MM.1S (cell line): ENCODE measurements at regions not wholly inside any gene's neighbourhood (a gene's known extent, or its start where the extent isn't known, plus 50 kb on each side); places are given as distances from the start of the nearest gene placed in this dataset.
"Not testable (repeated sequence)": the region's sequence is repeated elsewhere in the genome, so short reads cannot be mapped to it uniquely, and the experiment has no call there.

ENCODE experiments used
- DNase-seq: peaks from one replicate; pipeline ENCODE4 v3.0.0-alpha.2; 2015
- H2AFZ ChIP-seq: fragments of 300-600 bp; sonication (generic); 2 replicates; pipeline ENCODE4 v1.6.0; 2016; ENCODE audit warnings: antibody characterized with exemption, low read length
- H3F3A ChIP-seq: fragments of 300-600 bp; sonication (generic); 2 replicates; pipeline ENCODE4 v1.6.1; 2016; ENCODE audit warnings: mild to moderate bottlenecking, antibody characterized with exemption, low read length, moderate library complexity, mixed read lengths; ENCODE audit not compliant: insufficient read depth
- H3K27ac ChIP-seq: fragments of 300-600 bp; sonication (generic); 2 replicates; pipeline ENCODE4 v1.5.1; 2016; ENCODE audit warnings: mild to moderate bottlenecking, low read length
- H3K27me3 ChIP-seq: fragments of 300-600 bp; sonication (generic); replicated peaks from 2 replicates; pipeline ENCODE4 v1.6.0; 2016; ENCODE audit warnings: low read length; ENCODE audit not compliant: insufficient read depth
- H3K36me3 ChIP-seq: fragments of 300-600 bp; sonication (generic); replicated peaks from 2 replicates; pipeline ENCODE4 v1.6.1; 2016; ENCODE audit warnings: mild to moderate bottlenecking, low read length, mixed read lengths; ENCODE audit not compliant: insufficient read depth
- H3K4me1 ChIP-seq: fragments of 300-600 bp; sonication (generic); 2 replicates; pipeline ENCODE4 v1.6.1; 2016; ENCODE audit warnings: low read length, mixed read lengths
- H3K4me2 ChIP-seq: fragments of 300-600 bp; sonication (generic); 2 replicates; pipeline ENCODE4 v1.6.0; 2016; ENCODE audit warnings: low read depth, low read length
- H3K4me3 ChIP-seq: fragments of 300-600 bp; sonication (generic); 2 replicates; pipeline ENCODE4 v1.5.1; 2016; ENCODE audit warnings: low read length, mixed read lengths
- H3K79me2 ChIP-seq: fragments of 300-600 bp; sonication (generic); 2 replicates; pipeline ENCODE4 v1.6.1; 2016; ENCODE audit warnings: mixed run types, low read length, mixed read lengths
- H3K9ac ChIP-seq: fragments of 300-600 bp; sonication (generic); 2 replicates; pipeline ENCODE4 v1.6.1; 2016; ENCODE audit warnings: low read length, mixed read lengths
- H3K9me2 ChIP-seq: fragments of 300-600 bp; sonication (generic); replicated peaks from 2 replicates; pipeline ENCODE4 v1.6.1; 2016; ENCODE audit warnings: mild to moderate bottlenecking, low read length, mixed read lengths; ENCODE audit not compliant: insufficient read depth
- H3K9me3 ChIP-seq: fragments of 300-600 bp; sonication (generic); replicated peaks from 2 replicates; pipeline ENCODE4 v1.6.1; 2016; ENCODE audit warnings: mild to moderate bottlenecking, low read length, mixed read lengths; ENCODE audit not compliant: insufficient read depth
- H4K20me1 ChIP-seq: fragments of 300-600 bp; sonication (generic); 2 replicates; pipeline ENCODE4 v1.6.1; 2016; ENCODE audit warnings: mild to moderate bottlenecking, low read length, moderate library complexity, mixed read lengths; ENCODE audit not compliant: insufficient read depth
- EZH2 ChIP-seq: fragments of 300-600 bp; sonication (generic); optimal IDR thresholded peaks from 2 replicates; pipeline ENCODE3; 2017; ENCODE audit warnings: low read depth, mild to moderate bottlenecking, antibody characterized with exemption, low read length, mixed read lengths
- EZH2phosphoT487 ChIP-seq: fragments of 300-600 bp; sonication (generic); IDR thresholded peaks from 2 replicates; pipeline ENCODE4 v1.6.1; 2018; ENCODE audit warnings: antibody characterized with exemption, low read length
- TF ChIP-seq, protein P1 (sequence below): fragments of 300-600 bp; sonication (generic); IDR thresholded peaks from 2 replicates; pipeline ENCODE4 v1.5.1; 2016; ENCODE audit warnings: antibody characterized with exemption, low read length, mixed read lengths

DNA sequence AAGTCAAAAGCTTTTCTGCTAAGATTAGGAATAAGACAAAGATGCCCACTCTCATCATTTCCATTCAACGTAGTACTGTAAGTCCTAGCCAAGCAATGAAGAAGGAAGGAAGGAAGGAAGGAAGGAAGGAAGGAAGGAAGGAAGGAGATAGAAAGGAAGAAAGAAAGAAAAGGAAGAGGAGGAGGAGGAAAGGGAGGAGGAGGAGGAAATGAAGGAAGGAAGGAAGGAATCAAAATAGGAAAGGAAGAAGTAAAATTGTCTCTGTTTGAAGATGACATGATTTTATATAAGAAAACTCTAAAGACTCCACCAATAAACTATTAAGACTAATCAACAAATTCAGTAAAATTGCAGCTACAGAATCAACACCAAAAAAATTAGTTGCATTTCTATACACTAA, 66.0 kb upstream of the DHRS4 start:
- no peak overlapping the region for H3K4me3 ChIP-seq
- H3K4me2 ChIP-seq, result no peak overlapping the region
- H4K20me1 ChIP-seq, result no peaks in the 10 kb centered on the region
- no peaks in the 10 kb centered on the region for H3F3A ChIP-seq
- H3K36me3 ChIP-seq, result no peaks in the 10 kb centered on the region
- no peak overlapping the region for H3K9ac ChIP-seq
- H3K79me2 ChIP-seq, result no peaks in the 10 kb centered on the region
- no peaks in the 10 kb centered on the region for H3K4me1 ChIP-seq
- no peak for TF ChIP-seq EZH2phosphoT487
- TF ChIP-seq EZH2, result no peak
- TF ChIP-seq, protein P1, sequence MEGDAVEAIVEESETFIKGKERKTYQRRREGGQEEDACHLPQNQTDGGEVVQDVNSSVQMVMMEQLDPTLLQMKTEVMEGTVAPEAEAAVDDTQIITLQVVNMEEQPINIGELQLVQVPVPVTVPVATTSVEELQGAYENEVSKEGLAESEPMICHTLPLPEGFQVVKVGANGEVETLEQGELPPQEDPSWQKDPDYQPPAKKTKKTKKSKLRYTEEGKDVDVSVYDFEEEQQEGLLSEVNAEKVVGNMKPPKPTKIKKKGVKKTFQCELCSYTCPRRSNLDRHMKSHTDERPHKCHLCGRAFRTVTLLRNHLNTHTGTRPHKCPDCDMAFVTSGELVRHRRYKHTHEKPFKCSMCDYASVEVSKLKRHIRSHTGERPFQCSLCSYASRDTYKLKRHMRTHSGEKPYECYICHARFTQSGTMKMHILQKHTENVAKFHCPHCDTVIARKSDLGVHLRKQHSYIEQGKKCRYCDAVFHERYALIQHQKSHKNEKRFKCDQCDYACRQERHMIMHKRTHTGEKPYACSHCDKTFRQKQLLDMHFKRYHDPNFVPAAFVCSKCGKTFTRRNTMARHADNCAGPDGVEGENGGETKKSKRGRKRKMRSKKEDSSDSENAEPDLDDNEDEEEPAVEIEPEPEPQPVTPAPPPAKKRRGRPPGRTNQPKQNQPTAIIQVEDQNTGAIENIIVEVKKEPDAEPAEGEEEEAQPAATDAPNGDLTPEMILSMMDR, result no peak
- no peaks in the 10 kb centered on the region for H3K9me2 ChIP-seq
- H3K9me3 ChIP-seq, result no peaks in the 10 kb centered on the region
- no peak for DNase-seq
- no peak overlapping the region for H2AFZ ChIP-seq
- H3K27me3 ChIP-seq, result no peaks in the 10 kb centered on the region
- H3K27ac ChIP-seq, result no peak overlapping the region

DNA sequence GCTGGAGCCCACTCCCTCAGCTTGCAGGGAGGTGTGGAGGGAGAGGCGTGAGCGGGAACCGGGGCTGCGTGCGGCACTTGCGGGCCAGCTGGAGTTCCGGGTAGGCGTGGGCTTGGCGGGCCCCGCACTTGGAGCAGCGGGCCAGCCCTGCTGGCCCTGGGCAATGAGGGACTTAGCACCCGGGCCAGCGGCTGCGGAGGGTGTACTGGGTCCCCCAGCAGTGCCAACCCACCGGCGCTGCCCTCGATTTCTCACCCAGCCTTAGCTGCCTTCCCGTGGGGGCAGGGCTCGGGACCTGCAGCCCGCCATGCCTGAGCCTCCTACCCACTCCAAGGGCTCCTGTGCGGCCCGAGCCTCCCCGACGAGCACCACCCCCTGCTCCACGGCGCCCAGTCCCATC, 61.9 kb upstream of the DHRS4 start:
- not testable (repeated sequence) for H3K27me3 ChIP-seq

DNA sequence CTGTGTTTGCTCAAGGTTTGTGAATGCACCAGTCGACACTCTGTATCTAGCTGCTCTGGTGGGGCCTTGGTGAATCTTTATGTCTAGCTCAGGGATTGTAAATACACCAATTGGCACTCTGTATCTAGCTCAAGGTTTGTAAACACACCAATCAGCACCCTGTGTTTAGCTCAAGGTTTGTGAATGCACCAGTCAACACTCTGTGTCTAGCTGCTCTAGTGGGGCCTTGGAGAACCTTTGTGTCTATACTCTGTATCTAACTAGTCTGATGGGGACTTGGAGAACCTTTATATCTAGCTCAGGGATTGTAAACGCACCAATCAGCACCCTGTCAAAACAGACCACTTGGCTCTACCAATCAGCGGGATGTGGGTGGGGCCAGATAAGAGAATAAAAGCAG, 61.3 kb upstream of the DHRS4 start:
- not testable (repeated sequence) for H3K9ac ChIP-seq, DNase-seq, H3F3A ChIP-seq, H3K9me3 ChIP-seq, H3K9me2 ChIP-seq, H3K4me1 ChIP-seq, H3K4me3 ChIP-seq, H2AFZ ChIP-seq, H3K36me3 ChIP-seq, H3K4me2 ChIP-seq, H3K79me2 ChIP-seq, H4K20me1 ChIP-seq, H3K27me3 ChIP-seq, H3K27ac ChIP-seq

More for the DNA sequence above, 61.9 kb upstream of the DHRS4 start:
- H3K79me2 ChIP-seq, H3K4me1 ChIP-seq, H3K27ac ChIP-seq, H3K9me3 ChIP-seq, H4K20me1 ChIP-seq, H3K36me3 ChIP-seq, H3F3A ChIP-seq, DNase-seq, H3K4me3 ChIP-seq, H3K9me2 ChIP-seq, H2AFZ ChIP-seq, H3K4me2 ChIP-seq, H3K9ac ChIP-seq: not testable (repeated sequence)

DNA sequence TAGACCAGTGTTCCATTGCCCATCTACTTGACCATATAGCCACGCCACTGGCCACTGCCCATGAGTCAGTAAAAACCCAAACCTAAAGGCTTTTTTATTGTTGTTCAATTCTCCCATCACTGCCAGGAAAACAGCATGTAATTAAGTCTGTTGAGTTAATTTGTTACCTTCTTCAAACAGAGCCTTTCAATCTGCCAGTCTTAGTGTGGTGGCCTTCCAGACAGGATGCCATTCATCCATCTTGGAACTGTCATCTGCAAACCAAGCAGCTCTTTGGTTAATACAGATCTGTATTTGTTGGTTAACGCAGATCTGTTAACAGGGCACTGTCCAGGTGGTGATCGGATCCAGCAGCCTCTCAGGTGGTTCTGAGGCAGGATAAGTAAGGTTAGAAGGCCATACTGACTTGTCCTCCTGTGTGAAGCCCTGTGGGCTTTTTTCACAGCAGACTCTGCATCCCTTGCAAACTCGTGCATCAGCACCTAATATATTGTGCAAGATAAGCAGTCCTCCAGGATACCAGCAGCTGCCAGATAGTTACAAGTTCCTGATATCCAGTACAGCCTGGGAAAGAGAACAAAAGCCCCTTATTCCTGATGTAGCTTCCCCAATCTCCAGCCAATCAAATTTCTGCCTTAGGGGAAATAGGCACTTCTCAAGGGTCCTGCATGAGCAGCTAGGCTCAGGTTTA, 59.1 kb upstream of the DHRS4 start:
- no peaks in the 10 kb centered on the region for H3K27me3 ChIP-seq
- H3K4me2 ChIP-seq, result no peak overlapping the region
- no peak for TF ChIP-seq EZH2
- TF ChIP-seq EZH2phosphoT487, result no peak
- TF ChIP-seq, protein P1, result no peak
- no peak overlapping the region for H3K9ac ChIP-seq
- H3K4me3 ChIP-seq, result no peak overlapping the region
- DNase-seq, result no peak
- H3K9me3 ChIP-seq, result no peaks in the 10 kb centered on the region
- H3K4me1 ChIP-seq, result no peaks in the 10 kb centered on the region
- H3F3A ChIP-seq, result no peaks in the 10 kb centered on the region
- no peaks in the 10 kb centered on the region for H3K79me2 ChIP-seq
- no peaks in the 10 kb centered on the region for H3K36me3 ChIP-seq
- H3K27ac ChIP-seq, result no peak overlapping the region
- H2AFZ ChIP-seq, result no peak overlapping the region
- H3K9me2 ChIP-seq, result no peaks in the 10 kb centered on the region
- H4K20me1 ChIP-seq, result no peaks in the 10 kb centered on the region
